ENCODE measurements at regions not wholly inside any gene's neighbourhood (a gene's known extent, or its start where the extent isn't known, plus 50 kb on each side); places are given as distances from the start of the nearest gene placed in this dataset.

DNA sequence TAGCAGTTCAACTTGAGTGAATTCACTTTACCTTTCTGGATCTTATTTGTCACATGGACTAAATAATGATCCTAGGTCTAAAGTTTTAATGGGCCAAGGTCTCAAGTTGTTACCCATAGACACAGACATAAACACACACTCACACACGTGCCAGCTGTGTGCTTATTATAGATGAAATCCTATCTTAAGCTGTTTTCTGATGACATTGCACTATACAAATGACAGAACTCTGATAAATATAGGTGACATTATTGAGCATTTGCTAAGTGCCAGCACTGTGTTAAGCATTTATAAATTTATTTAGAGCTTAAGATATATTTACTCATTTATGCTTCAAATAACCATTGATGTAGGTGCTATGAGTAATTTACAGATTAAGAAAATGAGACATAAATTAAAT, 474.4 kb upstream of the NR5A2 start:
- Histone ChIP-seq H3K4me3 (ENCODE audit: low read depth, low read length) (no peak overlapping the region), H3K9me3 (ENCODE audit: severe bottlenecking) (no peaks in the 10 kb centered on the region), H3K27ac (no peak overlapping the region), H3K36me3 (no peaks in the 10 kb centered on the region), H3K27me3 (ENCODE audit: insufficient read depth, low read depth, severe bottlenecking) (no peaks in the 10 kb centered on the region)
- no peak for DNase-seq
- TF ChIP-seq, protein P1, sequence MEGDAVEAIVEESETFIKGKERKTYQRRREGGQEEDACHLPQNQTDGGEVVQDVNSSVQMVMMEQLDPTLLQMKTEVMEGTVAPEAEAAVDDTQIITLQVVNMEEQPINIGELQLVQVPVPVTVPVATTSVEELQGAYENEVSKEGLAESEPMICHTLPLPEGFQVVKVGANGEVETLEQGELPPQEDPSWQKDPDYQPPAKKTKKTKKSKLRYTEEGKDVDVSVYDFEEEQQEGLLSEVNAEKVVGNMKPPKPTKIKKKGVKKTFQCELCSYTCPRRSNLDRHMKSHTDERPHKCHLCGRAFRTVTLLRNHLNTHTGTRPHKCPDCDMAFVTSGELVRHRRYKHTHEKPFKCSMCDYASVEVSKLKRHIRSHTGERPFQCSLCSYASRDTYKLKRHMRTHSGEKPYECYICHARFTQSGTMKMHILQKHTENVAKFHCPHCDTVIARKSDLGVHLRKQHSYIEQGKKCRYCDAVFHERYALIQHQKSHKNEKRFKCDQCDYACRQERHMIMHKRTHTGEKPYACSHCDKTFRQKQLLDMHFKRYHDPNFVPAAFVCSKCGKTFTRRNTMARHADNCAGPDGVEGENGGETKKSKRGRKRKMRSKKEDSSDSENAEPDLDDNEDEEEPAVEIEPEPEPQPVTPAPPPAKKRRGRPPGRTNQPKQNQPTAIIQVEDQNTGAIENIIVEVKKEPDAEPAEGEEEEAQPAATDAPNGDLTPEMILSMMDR (IDR thresholded peaks at IDR 0.05; ENCODE audit: low read depth, low read length) = no peak

DNA sequence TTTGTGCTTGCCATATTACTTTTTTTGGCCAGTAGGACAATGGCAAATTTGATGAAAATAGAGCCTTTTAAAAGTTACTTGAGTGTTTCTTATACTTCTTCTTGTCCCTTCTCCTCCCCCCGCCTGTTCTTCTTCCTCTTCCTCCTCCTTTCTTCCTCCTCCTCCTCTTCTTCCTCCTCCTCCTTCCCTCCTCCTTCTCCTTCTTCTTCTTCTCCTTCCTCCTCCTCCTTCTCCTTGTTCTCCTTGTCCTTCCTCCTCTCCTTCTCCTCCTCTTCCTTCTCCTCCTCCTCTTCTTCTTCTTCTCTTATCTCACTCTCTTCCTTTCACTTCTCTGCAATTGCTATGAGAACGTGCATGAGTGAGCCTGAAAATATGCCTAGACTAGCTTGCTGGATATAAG, 466.2 kb upstream of the NR5A2 start:
- no peak for DNase-seq
- H3K27me3 ChIP-seq (ENCODE audit: insufficient read depth, low read depth, severe bottlenecking) = peaks cover 6% of the 10 kb centered on the region
- H3K9me3 ChIP-seq (ENCODE audit: severe bottlenecking) = no peaks in the 10 kb centered on the region
- H3K36me3 ChIP-seq = no peaks in the 10 kb centered on the region
- no peak overlapping the region for H3K4me3 ChIP-seq (ENCODE audit: low read depth, low read length)
- TF ChIP-seq, protein P1 (IDR thresholded peaks at IDR 0.05; ENCODE audit: low read depth, low read length) = no peak
- no peak overlapping the region for H3K27ac ChIP-seq

DNA sequence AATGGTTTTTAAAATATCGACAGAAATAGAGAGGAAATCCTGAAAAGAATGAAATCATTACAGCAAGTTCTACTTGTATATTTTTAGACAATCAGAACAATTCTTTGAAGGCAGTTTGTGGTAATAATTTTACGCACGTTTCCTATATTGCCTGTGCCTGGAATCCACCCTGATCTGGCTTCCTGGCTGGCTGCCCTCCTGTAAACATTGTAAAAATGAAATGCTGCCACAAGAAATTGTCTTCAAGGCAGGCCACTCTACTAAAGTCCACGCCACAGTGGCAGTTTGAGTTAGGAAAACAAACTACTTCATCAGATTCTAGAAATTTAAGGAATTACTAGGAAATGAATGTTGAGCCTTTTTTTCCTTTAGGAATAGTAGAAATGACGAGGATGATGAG, 454.5 kb upstream of the NR5A2 start:
- TF ChIP-seq, protein P1 (IDR thresholded peaks at IDR 0.05; ENCODE audit: low read depth, low read length) = no peak
- Histone ChIP-seq H3K27ac (no peak overlapping the region), H3K27me3 (ENCODE audit: insufficient read depth, low read depth, severe bottlenecking) (peaks cover 26% of the 10 kb centered on the region), H3K4me3 (ENCODE audit: low read depth, low read length) (no peak overlapping the region), H3K36me3 (no peaks in the 10 kb centered on the region), H3K9me3 (ENCODE audit: severe bottlenecking) (no peaks in the 10 kb centered on the region)
- no peak for DNase-seq

DNA sequence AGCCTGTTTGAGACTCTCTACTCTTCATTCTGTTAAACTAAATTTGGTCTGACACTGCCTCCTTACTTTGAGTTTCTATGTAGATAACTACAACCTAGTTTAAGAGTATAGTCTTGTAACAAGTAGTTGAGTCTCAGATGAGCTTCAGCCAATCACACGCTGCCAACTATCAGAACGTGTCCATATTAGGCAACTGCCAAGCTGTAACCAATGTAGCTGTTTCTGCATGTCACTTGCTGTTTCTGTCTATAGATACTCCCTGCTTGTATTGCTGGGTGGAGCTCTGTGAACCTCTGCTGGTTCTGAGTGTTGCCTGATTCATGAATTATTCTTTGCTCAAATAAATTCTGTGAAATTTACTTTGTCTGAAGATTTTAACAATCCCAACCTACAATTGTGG, 452.6 kb upstream of the NR5A2 start:
- Histone ChIP-seq H3K9me3 (ENCODE audit: severe bottlenecking) (no peaks in the 10 kb centered on the region), H3K27me3 (ENCODE audit: insufficient read depth, low read depth, severe bottlenecking) (peaks cover 37% of the 10 kb centered on the region), H3K27ac (no peak overlapping the region), H3K36me3 (no peaks in the 10 kb centered on the region), H3K4me3 (ENCODE audit: low read depth, low read length) (no peak overlapping the region)
- TF ChIP-seq, protein P1 (IDR thresholded peaks at IDR 0.05; ENCODE audit: low read depth, low read length) = no peak
- no peak for DNase-seq

DNA sequence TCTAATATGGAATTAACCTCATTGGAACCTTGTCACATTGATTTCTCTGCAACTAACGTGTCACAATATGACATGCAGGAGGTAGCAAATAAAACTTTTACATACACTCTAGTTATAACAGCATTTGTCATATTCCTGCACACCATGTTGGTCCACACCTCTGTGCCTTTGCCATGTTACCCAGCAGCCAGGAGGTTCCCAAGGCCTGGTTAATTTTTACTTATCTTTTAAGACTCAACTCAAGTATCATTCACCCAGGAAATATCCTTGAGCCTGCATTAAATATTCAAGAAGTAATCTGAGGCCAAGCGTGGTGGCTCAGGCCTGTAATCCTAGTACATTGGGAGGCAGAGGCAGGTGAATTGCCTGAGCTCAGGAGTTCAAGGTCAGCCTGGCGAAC, 447.2 kb upstream of the NR5A2 start:
- peak; percentile 87 for DNase-seq
- Histone ChIP-seq H3K9me3 (ENCODE audit: severe bottlenecking) (no peaks in the 10 kb centered on the region), H3K27ac (no peak overlapping the region), H3K36me3 (no peaks in the 10 kb centered on the region), H3K4me3 (ENCODE audit: low read depth, low read length) (no peak overlapping the region), H3K27me3 (ENCODE audit: insufficient read depth, low read depth, severe bottlenecking) (peaks cover 52% of the 10 kb centered on the region)
- TF ChIP-seq, protein P1 (IDR thresholded peaks at IDR 0.05; ENCODE audit: low read depth, low read length) = no peak

DNA sequence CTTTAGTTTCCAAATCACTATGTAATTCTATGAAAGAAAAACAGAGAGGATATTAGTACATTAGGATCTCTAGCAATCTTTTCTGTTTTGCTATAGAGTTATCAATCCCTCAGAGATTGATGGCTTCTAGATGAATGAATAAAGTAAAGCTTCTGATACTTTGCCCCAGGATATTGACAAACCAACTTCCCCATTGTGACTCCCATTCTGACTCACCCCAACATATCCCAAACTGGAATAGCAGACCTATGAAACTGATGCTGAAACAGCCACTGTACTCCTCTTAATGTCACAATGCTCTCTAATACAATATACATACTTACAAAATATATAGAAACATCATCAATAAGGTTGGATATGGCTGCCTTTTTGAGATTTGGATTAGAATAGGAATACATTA, 442.1 kb upstream of the NR5A2 start:
- Histone ChIP-seq H3K27me3 (ENCODE audit: insufficient read depth, low read depth, severe bottlenecking) (peaks cover 25% of the 10 kb centered on the region), H3K36me3 (no peaks in the 10 kb centered on the region), H3K27ac (no peak overlapping the region), H3K4me3 (ENCODE audit: low read depth, low read length) (no peak overlapping the region), H3K9me3 (ENCODE audit: severe bottlenecking) (no peaks in the 10 kb centered on the region)
- TF ChIP-seq, protein P1 (IDR thresholded peaks at IDR 0.05; ENCODE audit: low read depth, low read length) = no peak
- no peak for DNase-seq
